GM11168 (cell line): ENCODE measurements at regions not wholly inside any gene's neighbourhood (a gene's known extent, or its start where the extent isn't known, plus 50 kb on each side); places are given as distances from the start of the nearest gene placed in this dataset.

Source experiments
- in situ Hi-C: fragments of 300-500 bp; cut with MboI; formaldehyde crosslinking; loops from one replicate; pipeline ENCODE4 v1.12.0; 2022; ENCODE audit warnings: low sequenced_read_pairs; ENCODE audit not compliant: unreplicated experiment

DNA sequence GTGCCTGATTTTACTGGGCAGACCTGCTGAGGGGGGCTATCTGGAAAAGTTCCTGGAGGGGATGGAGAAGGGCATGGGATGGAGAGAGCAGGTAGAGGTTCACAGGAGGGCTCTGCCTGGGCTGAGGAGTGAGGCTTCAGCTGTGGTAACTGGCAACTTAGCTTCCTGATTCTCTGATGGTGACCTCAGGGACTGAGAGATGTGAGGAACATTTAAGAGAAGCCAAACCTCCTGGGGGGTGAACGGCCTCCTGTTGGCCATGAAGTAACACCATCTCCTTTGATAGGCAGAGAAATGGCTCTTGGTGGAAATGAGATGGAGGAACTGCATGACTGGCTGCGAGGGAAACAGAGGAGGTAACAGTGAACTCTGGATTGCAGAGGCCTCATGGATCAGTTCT lies 97.3 kb upstream of the ROPN1 start:
- in situ Hi-C loops = loop anchor here (10.0 kb wide), 1 partner anchor 196 kb away; no protein-coding TSS in a partner anchor

DNA sequence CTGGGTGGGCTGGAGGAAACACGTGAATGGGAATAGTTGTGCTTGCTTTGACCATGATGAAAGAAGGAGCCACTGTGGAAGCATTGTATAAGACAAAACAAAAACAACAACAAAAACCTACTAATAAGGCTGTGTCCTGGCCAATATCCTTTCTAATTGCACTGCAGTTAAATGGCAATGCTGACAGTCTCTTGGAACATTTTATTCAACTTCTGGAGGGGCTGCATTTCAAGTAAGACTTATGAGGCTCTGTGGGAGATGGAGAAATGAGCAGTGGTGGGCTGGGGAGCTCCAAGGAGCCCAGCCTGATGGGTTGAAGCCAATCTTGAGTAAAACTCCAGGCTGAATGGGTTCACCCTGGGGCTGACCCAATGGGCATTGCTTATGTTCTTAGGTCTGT lies 99.8 kb upstream of the ROPN1 start:
- in situ Hi-C loops = no loop called here

DNA sequence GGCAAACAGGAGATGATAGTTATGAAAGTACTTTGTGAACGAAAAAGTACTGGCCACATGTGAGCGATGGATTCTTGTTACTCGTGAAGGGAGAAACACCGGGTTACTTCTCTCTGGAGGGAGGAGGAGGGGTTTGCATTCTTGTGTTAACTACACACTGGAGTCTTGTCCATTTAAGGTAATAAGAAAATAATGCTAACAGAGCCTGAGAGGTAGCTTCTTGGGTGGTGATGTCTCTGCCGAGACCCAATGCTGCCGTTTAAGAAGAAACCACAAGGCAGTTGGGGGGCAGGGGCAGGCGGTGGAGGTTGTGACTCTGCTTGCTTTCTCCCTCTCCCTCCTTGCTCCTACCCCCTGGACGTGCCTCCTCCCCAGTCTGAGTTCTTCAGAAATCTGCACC lies 100.9 kb upstream of the ROPN1 start:
- in situ Hi-C loops = no loop called here

DNA sequence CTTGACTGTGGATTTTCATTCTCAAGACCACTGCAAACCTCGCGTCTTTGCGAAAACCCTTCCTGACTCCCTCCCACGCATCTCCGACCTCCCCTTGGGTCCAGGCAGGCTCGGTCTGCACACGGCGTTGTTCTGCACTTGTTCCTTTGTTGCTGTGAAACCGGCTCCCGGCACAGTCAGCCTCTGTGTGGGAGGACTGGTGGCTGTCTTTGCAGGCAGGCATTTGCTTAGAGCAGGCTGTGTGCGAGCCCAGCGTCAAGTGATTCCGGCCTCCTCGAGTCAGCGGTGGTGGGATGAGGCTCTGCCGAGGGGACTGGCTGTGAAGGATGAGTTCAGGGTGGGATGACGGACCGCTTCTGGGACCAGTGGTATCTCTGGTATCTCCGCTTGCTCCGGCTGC lies 102.6 kb upstream of the ROPN1 start:
- in situ Hi-C loops = no loop called here

DNA sequence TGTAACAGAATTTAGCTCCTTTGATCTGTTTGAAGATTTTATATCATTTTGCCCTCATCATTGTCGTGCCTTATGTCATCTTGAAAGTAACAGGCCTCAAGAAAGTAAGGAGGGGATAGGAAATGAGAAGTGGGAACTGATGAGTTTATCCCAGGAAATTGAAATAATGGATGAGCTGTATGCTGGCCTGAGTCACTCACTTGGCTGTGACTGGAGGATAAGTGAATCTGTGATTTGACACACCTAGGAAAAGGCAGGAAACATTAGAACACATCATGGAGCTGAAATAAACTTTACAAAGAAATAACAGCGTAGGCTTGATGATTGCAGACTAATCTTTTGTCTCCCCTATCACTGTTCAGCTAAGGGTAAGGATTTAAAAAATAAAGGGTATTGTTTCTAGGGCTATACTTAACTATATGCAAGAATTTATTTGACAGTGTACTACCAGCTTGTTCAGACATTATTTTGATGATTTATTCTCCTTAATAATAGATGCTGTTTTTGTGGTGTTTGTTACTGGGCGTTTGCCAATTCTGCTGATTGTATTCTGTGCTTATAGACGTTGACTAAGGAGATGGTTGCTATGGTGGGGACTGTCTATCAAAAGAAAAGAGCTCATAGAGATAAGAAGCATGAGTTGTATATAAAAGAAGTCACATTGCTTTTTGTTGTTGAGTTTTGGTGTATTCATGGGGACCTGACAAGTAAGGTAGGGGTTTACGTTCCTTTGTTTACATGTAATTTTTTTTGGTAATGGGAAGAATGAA lies 105.6 kb upstream of the ROPN1 start:
- in situ Hi-C loops = no loop called here

- in situ Hi-C loops = no loop called here
These were observed 109.7 kb upstream of the ROPN1 start for GRCh38 chr3:124101643-124102042.

GRCh38 chr3:124107104-124107890 lies 115.4 kb upstream of the ROPN1 start:
- in situ Hi-C loops = no loop called here

DNA sequence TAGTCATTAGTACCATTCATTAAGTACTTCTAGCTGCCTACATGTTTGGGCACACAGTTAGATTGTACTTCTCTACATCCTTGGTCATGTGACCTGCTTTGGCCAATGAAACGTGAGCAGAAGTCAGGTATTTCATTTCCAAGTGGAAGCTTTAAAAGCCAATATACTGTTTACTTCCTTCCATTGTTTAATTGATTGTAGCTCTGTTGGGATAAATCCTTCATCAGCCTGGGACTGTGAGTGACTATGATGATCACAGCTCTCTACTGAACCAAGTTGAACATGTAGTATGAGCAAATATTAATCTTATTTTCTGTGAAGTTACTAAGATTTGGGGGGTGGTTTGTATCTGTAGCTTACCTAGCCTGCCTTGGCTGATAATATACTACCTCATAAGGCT lies 116.5 kb upstream of the ROPN1 start:
- in situ Hi-C loops = no loop called here

- in situ Hi-C loops = no loop called here
These were observed 121.6 kb upstream of the ROPN1 start for GRCh38 chr3:124113485-124113884.

DNA sequence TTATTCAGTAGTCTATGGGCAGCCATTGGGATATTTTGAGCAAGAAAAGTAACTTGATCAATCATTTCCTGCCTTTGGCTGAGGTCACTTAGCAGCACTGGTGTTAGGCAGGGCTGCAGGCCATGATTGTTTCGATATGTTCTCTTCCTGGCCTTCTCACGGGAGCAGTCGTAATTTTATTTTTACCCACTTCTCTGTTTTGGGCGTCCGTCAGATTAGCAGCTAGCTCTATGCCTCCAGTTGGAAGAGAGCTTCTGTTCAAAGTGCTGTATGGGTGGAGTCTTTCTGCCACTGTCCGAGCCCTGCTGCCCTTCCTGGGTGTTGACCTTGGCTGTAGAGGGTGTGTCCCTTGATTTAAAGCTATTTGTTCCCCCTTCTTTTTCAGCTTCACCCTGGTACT lies 123.4 kb upstream of the ROPN1 start:
- in situ Hi-C loops = no loop called here

GRCh38 chr3:124115956-124116355 lies 124.0 kb upstream of the ROPN1 start:
- in situ Hi-C loops = no loop called here

DNA sequence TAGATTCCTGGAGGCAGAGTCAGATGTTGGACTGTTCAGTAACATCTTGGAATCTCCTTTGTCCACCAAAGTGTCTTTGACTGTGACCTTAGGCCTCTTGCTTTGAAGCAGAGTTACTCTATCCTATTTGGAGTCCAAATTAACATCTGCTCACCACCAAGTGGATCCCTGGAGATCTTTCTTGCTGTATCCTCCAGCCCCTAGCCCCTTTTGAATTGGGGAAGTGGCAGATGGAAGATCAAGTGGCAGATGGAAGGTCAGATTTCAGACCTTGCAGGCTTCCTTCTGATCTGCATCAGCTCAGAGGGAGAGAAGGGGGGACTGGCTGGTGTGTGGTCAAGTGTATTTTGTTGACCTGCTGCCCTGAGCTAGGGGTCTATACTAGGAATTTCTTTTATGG lies 125.0 kb upstream of the ROPN1 start:
- in situ Hi-C loops = no loop called here

GRCh38 chr3:124117486-124117885 lies 125.6 kb upstream of the ROPN1 start:
- in situ Hi-C loops = no loop called here

DNA sequence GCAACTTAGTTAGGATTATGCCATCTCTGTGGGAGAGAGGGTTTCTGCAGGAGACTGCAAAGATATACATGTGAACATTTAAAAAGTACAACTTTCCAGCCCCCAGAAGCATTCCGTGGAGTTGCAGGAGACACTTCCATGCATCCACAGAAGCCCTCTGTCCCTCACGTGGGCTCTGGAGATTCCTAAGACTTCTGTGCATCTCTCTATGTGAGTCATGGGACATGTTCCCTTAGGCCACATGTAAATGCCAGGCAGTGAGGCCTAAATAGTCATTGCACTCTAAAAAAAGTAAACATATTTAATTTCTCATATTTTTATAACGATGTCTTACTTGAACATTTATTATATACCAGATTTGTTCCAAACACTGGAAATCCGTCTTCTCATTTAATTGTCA lies 126.5 kb upstream of the ROPN1 start:
- in situ Hi-C loops = no loop called here

DNA sequence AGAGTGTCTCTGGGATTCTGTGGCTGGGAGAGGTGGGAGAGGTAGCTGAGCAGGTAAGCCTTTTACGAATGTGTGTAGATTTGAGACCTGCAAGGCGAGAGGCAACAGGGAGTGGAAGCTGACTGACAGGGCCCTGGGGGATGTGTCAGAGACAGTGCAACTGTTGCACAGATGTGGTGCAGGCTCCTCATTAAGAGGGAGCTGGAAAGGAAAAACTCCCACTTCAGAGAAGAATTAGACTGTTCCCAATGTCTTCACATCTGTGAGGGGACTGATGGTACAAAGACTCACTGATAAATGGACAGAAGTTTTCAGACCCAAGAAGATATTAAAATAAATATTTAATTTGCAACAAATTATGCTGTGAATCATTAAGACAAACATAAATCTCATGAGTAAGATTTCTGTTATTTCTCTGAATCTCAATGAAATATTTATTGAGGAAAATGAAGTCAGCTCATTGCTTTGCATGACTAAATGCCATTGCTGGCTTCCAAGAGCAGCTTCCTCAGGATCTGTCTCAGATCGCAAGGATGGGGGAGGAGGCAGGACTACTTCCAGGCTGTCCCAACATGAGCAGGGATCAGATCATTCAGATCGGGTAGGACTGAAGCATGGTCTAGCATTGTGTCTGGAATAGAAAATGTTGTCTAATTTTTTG lies 127.3 kb upstream of the ROPN1 start:
- in situ Hi-C loops = no loop called here

DNA sequence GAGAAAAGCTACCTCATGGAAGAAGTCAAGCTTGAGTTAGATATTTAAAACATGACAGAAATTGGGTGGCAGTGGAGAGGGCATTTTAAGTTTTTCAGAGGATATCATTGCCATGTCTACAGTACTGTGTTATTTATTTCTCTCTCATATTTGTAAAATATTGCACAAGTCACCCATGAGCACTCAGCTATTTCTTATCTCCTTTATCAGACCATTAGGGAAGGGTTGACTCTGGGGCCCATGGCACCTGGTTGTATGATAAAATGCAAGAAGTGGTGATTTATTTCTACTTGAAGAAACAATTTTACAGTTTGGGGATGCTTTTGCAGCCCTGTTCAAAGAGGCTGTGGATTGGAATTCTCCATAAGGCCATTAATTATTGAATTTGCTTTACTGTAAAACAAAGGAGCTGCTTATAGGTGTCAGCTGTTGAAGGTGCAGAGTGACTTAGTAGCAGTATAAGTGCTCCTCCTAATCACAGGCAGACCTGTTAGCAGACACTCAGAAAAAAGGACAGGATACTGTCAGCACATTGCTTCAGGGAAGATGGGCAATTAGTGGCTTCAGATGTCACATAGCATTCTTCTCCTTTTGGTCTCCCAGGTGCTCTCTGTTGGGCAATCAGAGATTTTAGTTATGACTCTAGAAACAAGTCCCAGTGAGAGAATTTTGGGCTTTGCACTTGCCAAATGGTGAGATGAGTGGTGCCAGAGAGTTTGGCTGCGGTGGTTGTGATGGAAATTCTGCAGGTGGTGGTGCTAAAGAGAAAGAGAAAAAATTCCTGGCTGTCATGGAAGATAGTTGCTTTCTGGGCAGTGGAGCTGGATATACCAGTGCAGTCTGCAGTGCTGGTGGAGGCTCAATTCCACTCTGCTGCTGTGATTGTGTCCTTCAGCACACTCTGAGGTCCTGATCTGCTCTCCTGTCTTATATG lies 129.7 kb upstream of the ROPN1 start:
- in situ Hi-C loops = no loop called here

DNA sequence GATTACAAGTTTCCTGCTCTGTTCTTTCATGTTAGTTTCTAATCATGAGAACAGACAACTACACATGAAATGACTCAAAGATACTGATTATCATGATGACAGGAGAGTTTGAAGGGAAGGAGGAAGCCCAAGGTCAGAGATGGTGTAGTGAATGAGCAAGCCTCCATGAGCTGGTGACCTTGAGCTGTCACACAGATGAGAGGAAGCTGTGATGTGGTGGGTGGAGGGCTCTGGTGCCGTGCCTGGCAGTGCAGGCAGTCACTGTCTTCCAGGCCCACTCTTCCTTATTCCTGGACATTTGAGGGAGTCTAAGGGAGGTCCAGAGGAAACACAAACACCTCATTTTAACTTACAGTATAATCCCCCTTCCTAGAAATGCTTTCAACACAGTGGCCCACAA lies 133.4 kb upstream of the ROPN1 start:
- in situ Hi-C loops = no loop called here

DNA sequence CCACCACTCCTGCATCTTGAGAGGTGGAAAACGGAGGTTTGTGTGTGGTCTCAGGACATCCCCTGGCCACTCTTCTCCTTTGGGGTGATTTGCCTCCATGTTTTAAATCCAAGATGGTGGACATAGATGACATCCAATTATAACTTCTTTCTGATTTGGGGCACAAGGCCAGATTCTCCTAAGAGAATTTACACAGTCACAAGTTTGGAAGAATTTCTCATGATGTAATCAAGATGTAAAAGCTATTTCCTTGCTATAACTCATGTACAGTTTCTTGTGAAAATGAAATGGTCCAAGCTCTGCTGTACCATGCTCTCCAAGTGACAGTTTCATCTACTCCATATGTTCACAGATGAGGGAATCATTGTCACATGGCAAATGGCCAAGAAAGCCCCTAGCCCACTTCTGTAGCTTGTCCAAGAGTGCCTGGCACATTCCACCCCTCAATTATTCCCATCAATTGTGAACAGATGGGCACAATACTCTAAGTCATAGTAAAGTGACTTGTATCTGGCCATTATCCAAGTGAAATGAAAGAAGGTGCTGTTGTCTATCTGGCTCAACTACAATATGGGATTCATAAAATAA lies 134.6 kb upstream of the ROPN1 start:
- in situ Hi-C loops = no loop called here

DNA sequence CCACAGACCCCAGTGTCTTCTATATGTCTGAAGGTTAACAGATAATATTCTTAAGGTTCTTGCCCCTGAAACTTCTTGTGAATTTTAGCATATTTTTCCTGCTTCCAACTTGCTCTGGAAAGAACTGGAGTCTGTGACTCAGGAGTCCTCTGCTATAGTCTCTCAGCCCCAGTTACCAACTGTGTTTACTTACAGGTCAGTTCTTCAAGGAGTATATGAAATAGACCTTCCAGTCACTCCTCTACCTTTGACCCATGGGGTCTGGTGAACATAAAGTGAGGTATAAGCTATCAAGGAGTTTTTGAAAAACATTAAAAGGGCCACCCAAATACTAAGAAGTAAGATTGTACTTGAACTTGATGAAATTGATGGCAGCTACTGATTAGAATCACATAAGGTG lies 139.2 kb upstream of the ROPN1 start:
- in situ Hi-C loops = no loop called here

DNA sequence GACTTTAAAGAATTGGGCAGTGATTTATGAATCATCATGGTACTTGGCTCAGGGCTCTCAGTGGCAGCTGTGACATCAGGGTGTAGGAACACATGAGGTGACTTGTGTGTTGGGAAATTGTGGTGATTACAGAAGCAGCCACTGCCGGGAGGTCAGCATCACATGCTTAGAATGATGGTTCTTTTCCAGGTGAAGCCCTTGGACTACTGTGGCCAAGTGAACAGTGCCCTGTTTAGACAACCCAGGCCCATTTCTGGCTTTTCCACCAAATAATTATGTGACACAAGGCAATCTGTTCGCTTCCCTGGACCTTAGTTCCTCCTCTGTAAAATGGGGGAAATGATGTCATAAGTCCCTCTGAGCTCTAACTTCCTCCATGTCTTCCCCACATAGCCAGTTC lies 139.7 kb upstream of the ROPN1 start:
- in situ Hi-C loops = no loop called here
